Fibroblast of skin of right biceps (primary cell): ENCODE measurements at regions not wholly inside any gene's neighbourhood (a gene's known extent, or its start where the extent isn't known, plus 50 kb on each side); places are given as distances from the start of the nearest gene placed in this dataset.
"Not testable (repeated sequence)": the region's sequence is repeated elsewhere in the genome, so short reads cannot be mapped to it uniquely, and the experiment has no call there.

ENCODE experiments used
- DNase-seq: peaks from one replicate; pipeline ENCODE4 v3.0.0-alpha.2; 2013

- DNase-seq = no peak
Measured at GRCh38 chr13:52929846-52930245, 81.4 kb upstream of the PCDH8 start.

- DNase-seq = no peak
Measured at GRCh38 chr13:52926971-52927370, 78.5 kb upstream of the PCDH8 start.

GRCh38 chr13:52925775-52926285 is 77.4 kb upstream of the PCDH8 start:
- DNase-seq = no peak

DNA sequence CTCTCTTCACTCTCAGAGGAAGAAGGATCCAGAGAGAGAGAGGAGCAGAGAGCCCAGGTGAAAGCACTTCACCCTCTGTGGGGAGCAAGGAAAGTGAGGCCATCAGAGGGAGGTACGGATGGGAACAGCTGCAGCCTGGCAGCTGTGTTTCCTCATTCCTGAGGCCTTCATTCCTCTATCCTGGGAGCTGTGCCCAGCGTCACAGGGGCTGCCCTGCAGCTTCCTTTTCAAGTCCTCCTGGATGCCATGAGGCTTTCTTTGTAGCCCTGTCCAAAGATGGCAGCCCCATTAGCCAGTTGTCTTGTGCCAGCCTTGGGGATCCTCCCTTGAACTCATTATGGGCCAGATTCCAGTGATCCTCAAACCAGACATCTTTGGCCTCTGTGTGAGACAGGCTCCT is 76.8 kb upstream of the PCDH8 start:
- DNase-seq = no peak

- DNase-seq = no peak
Measured at GRCh38 chr13:52924289-52925148, 76.1 kb upstream of the PCDH8 start.

- DNase-seq = no peak
Measured at GRCh38 chr13:52922961-52923360, 74.5 kb upstream of the PCDH8 start.

GRCh38 chr13:52921194-52921593 is 72.8 kb upstream of the PCDH8 start:
- DNase-seq = no peak

DNA sequence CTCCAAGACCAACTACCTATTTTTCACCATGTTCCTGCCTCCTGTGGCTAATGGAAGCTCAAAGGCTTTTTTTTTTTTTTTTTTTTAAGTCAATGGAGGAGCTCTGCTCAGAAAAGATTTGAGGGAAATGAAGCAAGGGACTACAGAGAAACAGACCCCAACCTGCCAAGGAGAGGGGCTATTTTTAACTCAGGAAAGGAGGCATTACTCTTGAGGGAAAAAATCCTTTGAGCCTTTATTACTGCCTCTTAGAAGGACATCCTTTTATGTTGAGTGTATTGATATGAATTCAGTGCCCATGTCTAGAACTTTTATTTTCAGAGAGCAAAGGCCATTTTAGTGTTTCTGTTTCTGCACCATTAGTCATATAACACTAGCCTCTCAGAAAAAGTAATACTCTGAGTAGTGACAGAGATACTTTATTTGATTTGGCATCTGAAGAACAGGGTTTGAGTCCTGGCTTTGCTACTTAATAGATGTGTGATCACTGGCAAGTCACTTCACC is 68.1 kb upstream of the PCDH8 start:
- DNase-seq = no peak

DNA sequence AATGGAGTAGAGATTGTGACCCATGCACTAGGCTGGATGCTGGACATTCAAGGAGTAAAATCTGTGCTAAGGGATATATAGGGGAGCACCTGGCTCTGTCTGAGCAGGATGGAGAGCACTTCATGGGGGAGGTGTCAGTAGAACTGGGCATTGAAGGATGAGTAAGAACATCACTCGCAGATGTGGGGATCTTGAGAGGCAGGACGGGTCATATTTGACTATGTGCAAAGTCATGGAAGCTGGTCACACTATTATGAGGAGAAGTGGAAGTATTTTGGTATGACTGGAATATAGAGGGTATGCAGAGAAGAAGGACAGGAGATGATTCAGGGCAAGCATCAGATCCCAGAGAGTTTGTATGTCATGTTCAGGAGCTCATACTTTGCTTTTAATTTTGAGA is 62.9 kb upstream of the PCDH8 start:
- no peak for DNase-seq

- DNase-seq = not testable (repeated sequence)
Measured at GRCh38 chr13:52910318-52910717, 61.9 kb upstream of the PCDH8 start.

DNA sequence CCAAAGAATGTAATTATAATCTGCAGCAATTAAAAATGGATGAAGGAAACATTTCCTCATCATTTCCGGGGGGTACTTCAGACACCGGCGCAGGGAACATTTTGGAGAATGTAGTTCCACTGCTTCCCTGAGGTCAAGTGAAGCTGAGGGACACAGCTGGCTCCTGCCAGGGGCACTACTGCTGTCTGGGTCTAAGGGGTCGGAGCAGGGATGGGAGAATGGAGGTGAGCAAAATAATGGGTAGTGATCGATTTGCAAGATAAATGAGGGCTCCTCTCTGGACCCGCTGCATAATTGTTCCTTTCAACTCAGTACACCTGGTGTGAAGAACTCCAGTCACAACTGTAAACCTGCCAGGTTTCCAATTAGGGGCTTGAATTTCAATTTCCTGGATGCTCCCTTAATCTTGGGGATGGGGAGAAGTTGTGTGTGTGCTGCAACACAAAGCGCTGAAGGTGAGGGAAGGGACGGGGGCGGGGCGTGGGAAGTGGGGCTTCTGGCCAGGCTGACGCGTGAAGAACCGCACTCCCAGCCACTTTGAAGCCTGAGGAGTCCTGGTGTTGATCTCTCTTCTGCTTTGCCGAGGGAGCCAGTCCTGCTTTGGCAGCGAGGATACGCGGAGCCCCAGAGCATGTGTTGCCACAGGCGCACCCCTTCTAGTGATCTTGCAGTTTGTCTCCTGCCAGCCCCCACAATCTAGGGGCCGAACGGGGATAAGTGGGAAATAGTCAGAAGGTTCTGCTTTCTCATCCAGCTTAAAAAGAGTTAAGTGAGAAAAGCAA is 57.9 kb upstream of the PCDH8 start:
- no peak for DNase-seq

GRCh38 chr13:52905701-52906100 is 57.3 kb upstream of the PCDH8 start:
- no peak for DNase-seq

DNA sequence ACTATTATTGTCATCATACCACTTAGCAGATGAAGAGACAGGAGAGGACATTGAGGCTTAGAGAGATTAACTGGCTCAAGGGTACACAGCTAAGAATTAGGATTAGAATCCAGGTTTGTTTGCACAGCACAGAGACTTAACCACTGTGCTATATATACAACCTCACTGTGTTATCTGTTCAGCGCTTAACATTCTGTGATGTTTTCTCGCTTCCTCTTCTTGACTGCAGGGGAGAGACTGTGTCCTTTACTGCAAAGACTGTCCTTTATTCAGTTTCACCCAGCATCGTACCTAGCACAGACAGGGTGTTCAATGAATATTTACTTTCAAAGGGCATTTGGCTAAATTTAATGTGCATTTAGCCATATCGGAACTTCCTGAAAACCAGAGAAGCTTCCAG is 54.9 kb upstream of the PCDH8 start:
- DNase-seq = no peak

DNA sequence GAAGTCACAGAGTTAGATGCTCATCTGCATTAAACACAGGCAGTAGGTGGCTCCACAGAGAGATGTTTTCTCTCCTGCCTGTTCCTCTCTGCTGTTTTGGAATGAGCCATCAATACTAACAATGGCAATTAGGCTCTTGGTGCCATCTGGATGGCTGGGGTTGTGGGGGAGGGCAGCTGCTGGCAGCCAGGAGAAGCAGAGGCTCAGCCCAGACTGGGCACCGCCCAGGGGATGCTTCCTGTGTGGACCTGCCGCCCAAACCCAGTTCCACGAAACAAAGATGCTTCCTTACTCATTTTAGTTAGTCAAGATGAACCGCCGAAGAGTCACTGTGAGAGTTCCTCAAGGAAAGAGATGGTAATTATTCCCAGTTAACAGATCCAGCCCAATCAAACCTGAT is 50.8 kb upstream of the PCDH8 start:
- no peak for DNase-seq
